ENCODE measurements at regions not wholly inside any gene's neighbourhood (a gene's known extent, or its start where the extent isn't known, plus 50 kb on each side); places are given as distances from the start of the nearest gene placed in this dataset.

- Histone ChIP-seq H3K27me3 (no peaks in the 10 kb centered on the region), H3K4me3 (no peak overlapping the region), H3K36me3 (no peaks in the 10 kb centered on the region), H3K27ac (replicated peaks in 1 of 4) (peak overlapping the region in 1 of 4 donors; percentile 36), H3K9me3 (no peaks in the 10 kb centered on the region), H3K4me1 (peaks cover 0 to 7% (median 0%) of the 10 kb centered on the region in 4 donors)
- no peak for TF ChIP-seq CTCF (IDR thresholded peaks at IDR 0.05)
- no peak for TF ChIP-seq POLR2AphosphoS5 (IDR thresholded peaks at IDR 0.05)
- no peak for TF ChIP-seq EP300 (IDR thresholded peaks at IDR 0.05)
- TF ChIP-seq POLR2A (IDR thresholded peaks at IDR 0.05; ENCODE audit: low read depth): no peak
- DNase-seq (ENCODE audit: extremely low spot score): no peak
- intact Hi-C loops (cut with DNase I): no loop called here
- 77% methylated on average over 8 of the region's 8 CpGs for WGBS
Measured at GRCh38 chr6:53432318-53433161, 83.8 kb upstream of the ELOVL5 start.

GRCh38 chr6:53431704-53432103, 83.0 kb upstream of the ELOVL5 start:
- no peak for DNase-seq (ENCODE audit: extremely low spot score)
- intact Hi-C loops (cut with DNase I): no loop called here
- 79% methylated on average over 4 of the region's 4 CpGs for whole genome bisulfite sequencing
- Histone ChIP-seq H3K36me3 (no peaks in the 10 kb centered on the region), H3K27ac (replicated peaks in 1 of 4) (no peak overlapping the region), H3K27me3 (no peaks in the 10 kb centered on the region), H3K9me3 (no peaks in the 10 kb centered on the region), H3K4me1 (no peaks in the 10 kb centered on the region), H3K4me3 (no peak overlapping the region)
- no peak for TF ChIP-seq CTCF (IDR thresholded peaks at IDR 0.05)
- TF ChIP-seq POLR2AphosphoS5 (IDR thresholded peaks at IDR 0.05): no peak

GRCh38 chr6:53429401-53429800, 80.7 kb upstream of the ELOVL5 start:
- Histone ChIP-seq H3K36me3 (no peaks in the 10 kb centered on the region), H3K27me3 (no peaks in the 10 kb centered on the region), H3K4me3 (no peak overlapping the region), H3K27ac (replicated peaks in 1 of 4) (no peak overlapping the region), H3K4me1 (no peaks in the 10 kb centered on the region), H3K9me3 (no peaks in the 10 kb centered on the region)
- intact Hi-C loops (cut with DNase I): no loop called here
- no peak for DNase-seq (ENCODE audit: extremely low spot score)
- TF ChIP-seq POLR2A (IDR thresholded peaks at IDR 0.05; ENCODE audit: low read depth) (no peak), CTCF (IDR thresholded peaks at IDR 0.05) (no peak), POLR2AphosphoS5 (IDR thresholded peaks at IDR 0.05) (no peak), EP300 (IDR thresholded peaks at IDR 0.05) (no peak)

GRCh38 chr6:53428886-53429285, 80.1 kb upstream of the ELOVL5 start:
- H3K4me3 ChIP-seq: no peak overlapping the region
- DNase-seq (ENCODE audit: extremely low spot score): no peak
- no peak overlapping the region for H3K27ac ChIP-seq (replicated peaks in 1 of 4)
- TF ChIP-seq EP300 (IDR thresholded peaks at IDR 0.05): no peak
- TF ChIP-seq CTCF (IDR thresholded peaks at IDR 0.05): no peak
- no peak for TF ChIP-seq POLR2A (IDR thresholded peaks at IDR 0.05; ENCODE audit: low read depth)
- TF ChIP-seq POLR2AphosphoS5 (IDR thresholded peaks at IDR 0.05): no peak
- intact Hi-C loops (cut with DNase I): no loop called here
- WGBS: 73% methylated on average over 1 of the region's 1 CpG
- H3K4me1 ChIP-seq: no peaks in the 10 kb centered on the region
- no peaks in the 10 kb centered on the region for H3K27me3 ChIP-seq
- no peaks in the 10 kb centered on the region for H3K9me3 ChIP-seq
- no peaks in the 10 kb centered on the region for H3K36me3 ChIP-seq

Data from esophagus muscularis mucosa (tissue), 4 donors.